ENCODE measurements at regions not wholly inside any gene's neighbourhood (a gene's known extent, or its start where the extent isn't known, plus 50 kb on each side); places are given as distances from the start of the nearest gene placed in this dataset.

- TF ChIP-seq CTCF (IDR thresholded peaks at IDR 0.05) (no peak), POLR2A (IDR thresholded peaks at IDR 0.05) (no peak)
These were observed 137.5 kb upstream of the SPRED1 start for GRCh38 chr15:38115121-38115520.
